Gastroesophageal sphincter (tissue), 4 donors: ENCODE measurements at regions not wholly inside any gene's neighbourhood (a gene's known extent, or its start where the extent isn't known, plus 50 kb on each side); places are given as distances from the start of the nearest gene placed in this dataset.

Source experiments
- ATAC-seq: fragments of 150-250 bp; one replicate; pipeline ENCODE4 v1.9.1; 2016; ENCODE audit warnings: mild to moderate bottlenecking, moderate library complexity
- H3K27ac ChIP-seq, 4 donors: fragments of 200-600 bp; sonication (generic) in 3 of 4; 1 replicate in 3 of 4; 2 replicates in 1 of 4; pipeline ENCODE4 v1.5.1; 2016 to 2019
- H3K27me3 ChIP-seq: fragments of 200-600 bp; sonication (generic); one replicate; pipeline ENCODE4 v1.5.1; 2019
- H3K36me3 ChIP-seq, 2 donors: fragments of 200-600 bp; sonication (generic); one replicate each; pipeline ENCODE4 v1.5.1; 2019; ENCODE audit warnings: control low read depth in 1 of 2
- H3K4me1 ChIP-seq, 3 donors: fragments of 200-600 bp; sonication (generic); 1 replicate in 2 of 3; 2 replicates in 1 of 3; pipeline ENCODE4 v1.5.1; 2016 to 2019; ENCODE audit warnings: control low read depth in 2 of 3
- H3K4me3 ChIP-seq, 2 donors: fragments of 200-600 bp; sonication (generic); one replicate each; pipeline ENCODE4 v1.5.1; 2019; ENCODE audit warnings: mild to moderate bottlenecking in 1 of 2, moderate library complexity in 1 of 2
- H3K9me3 ChIP-seq, 3 donors: fragments of 200-600 bp; sonication (generic); one replicate each; pipeline ENCODE4 v1.5.1; 2017 to 2019; ENCODE audit warnings: control low read depth in 2 of 3
- EP300 ChIP-seq: sonication (generic); formaldehyde crosslinking; IDR thresholded peaks from one replicate; pipeline ENCODE4 v1.6.1; 2017; ENCODE audit warnings: antibody characterized with exemption, mild to moderate bottlenecking
- POLR2A ChIP-seq, 2 donors: fragments of 450-650 bp; IDR thresholded peaks; one replicate each; pipeline ENCODE4 v1.6.1; 2017; ENCODE audit warnings: antibody characterized with exemption in 2 of 2, mild to moderate bottlenecking in 2 of 2, moderate library complexity in 1 of 2
- POLR2AphosphoS5 ChIP-seq: sonication (generic); formaldehyde crosslinking; IDR thresholded peaks from one replicate; pipeline ENCODE4 v1.6.1; 2017; ENCODE audit warnings: antibody characterized with exemption
- WGBS, 2 donors: methylation state at CpG; one replicate each; pipeline ENCODE4 v1.1.5; 2018; ENCODE audit warnings: low coverage in 1 of 2; 5-methylcytosine and 5-hydroxymethylcytosine counted together
- TF ChIP-seq, protein P1 (sequence below), 4 experiments: fragments of 200-600 bp in 2 of 4; fragments of 450-650 bp in 2 of 4; sonication (generic) in 1 of 4; IDR thresholded peaks; one replicate each; pipeline ENCODE4 v1.5.1; 2017 to 2019; ENCODE audit warnings: antibody characterized with exemption in 4 of 4, mild to moderate bottlenecking in 2 of 4, moderate library complexity in 2 of 4

DNA sequence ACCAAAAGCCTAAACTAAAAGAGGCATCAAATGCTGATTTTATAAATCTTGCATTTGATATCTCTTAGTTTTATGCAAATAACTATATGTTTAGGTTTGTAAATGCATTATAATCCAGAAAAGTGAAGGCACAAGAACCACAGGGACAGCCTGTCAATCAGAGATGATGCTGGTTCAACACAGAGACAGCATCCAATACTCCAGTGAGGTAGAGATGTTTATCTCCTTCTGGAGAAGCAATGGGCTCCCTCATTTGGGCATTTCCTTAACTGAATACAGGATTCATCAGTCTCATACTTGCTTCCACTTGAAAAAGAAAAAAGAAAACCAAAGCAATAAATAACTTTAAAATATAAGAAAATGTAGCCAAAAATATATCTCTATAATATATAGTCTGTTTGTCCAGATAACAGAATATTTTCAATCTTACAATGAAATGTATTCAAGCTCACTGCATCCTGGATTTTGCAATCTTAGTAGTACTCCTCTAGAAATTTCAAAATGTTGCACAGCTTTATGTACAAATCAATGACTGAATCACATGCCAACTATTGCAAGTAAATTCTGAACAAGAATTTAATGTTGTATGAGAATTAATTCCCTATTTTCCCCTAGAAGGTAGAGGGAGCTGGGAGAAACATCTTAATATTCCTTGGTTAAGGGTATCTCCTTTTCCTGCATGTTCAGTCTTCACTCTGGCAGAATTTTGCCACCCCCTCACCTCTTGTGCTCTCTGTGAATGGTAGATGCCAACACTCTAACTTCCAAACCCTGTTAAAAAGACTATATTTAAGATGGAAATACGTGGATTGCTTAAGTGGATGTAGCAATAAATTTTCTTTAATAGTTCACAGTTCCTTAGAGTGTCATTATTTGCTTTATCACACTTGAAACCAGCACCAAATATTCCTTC lies 191.1 kb upstream of the GAS1 start:
- Histone ChIP-seq H3K27ac (no peak overlapping the region), H3K27me3 (no peaks in the 10 kb centered on the region), H3K36me3 (no peaks in the 10 kb centered on the region), H3K4me1 (peaks cover 0 to 6% (median 0%) of the 10 kb centered on the region in 3 donors), H3K4me3 (no peak overlapping the region), H3K9me3 (no peaks in the 10 kb centered on the region)
- TF ChIP-seq EP300 = no peak
- no peak for TF ChIP-seq POLR2AphosphoS5
- TF ChIP-seq POLR2A (IDR thresholded peaks at IDR 0.05) = no peak
- TF ChIP-seq, protein P1, sequence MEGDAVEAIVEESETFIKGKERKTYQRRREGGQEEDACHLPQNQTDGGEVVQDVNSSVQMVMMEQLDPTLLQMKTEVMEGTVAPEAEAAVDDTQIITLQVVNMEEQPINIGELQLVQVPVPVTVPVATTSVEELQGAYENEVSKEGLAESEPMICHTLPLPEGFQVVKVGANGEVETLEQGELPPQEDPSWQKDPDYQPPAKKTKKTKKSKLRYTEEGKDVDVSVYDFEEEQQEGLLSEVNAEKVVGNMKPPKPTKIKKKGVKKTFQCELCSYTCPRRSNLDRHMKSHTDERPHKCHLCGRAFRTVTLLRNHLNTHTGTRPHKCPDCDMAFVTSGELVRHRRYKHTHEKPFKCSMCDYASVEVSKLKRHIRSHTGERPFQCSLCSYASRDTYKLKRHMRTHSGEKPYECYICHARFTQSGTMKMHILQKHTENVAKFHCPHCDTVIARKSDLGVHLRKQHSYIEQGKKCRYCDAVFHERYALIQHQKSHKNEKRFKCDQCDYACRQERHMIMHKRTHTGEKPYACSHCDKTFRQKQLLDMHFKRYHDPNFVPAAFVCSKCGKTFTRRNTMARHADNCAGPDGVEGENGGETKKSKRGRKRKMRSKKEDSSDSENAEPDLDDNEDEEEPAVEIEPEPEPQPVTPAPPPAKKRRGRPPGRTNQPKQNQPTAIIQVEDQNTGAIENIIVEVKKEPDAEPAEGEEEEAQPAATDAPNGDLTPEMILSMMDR (IDR thresholded peaks at IDR 0.05) = no peak
- 88 to 100% methylated on average over 1 of the region's 1 CpG for WGBS, 2 donors
- ATAC-seq = no peak

DNA sequence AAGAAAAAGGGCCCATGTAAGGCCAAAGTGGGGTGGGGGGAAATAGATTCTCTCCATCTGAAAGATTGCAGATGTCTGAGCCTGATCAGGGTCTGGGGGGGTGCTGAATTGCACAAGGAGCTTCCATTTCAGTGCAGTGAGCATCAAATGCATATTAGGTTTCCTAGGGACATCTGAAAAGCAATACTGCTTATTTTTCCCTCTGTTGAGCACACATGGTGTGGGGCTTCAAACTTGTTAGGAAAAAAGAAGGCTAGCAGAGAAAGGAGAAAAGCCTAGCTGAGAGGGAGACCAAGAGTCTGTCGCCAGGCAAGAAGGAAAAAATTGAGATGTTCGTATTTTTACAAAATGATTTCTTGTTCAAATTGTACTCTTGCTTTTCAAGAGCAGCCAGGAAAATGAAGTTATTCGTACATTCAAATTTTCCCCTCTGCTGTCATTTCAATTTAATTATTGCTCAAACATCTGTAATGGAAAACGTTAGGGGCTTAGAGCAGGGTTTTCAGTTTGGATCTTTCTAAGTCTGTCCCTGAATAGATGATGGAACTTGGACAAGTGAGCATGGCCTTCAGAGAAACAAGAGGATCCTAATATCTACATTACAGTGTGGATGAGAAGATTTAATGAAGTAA lies 191.9 kb upstream of the GAS1 start:
- H3K27me3 ChIP-seq = no peaks in the 10 kb centered on the region
- H3K4me3 ChIP-seq = no peak overlapping the region
- no peaks in the 10 kb centered on the region for H3K9me3 ChIP-seq
- 61 to 70% methylated on average over 4 of the region's 4 CpGs for WGBS, 2 donors
- H3K36me3 ChIP-seq = no peaks in the 10 kb centered on the region
- no peak for TF ChIP-seq POLR2A (IDR thresholded peaks at IDR 0.05)
- TF ChIP-seq, protein P1 (IDR thresholded peaks at IDR 0.05) = no peak
- TF ChIP-seq POLR2AphosphoS5 = no peak
- H3K27ac ChIP-seq = no peak overlapping the region
- peaks cover 0 to 6% (median 0%) of the 10 kb centered on the region in 3 donors for H3K4me1 ChIP-seq
- no peak for ATAC-seq

DNA sequence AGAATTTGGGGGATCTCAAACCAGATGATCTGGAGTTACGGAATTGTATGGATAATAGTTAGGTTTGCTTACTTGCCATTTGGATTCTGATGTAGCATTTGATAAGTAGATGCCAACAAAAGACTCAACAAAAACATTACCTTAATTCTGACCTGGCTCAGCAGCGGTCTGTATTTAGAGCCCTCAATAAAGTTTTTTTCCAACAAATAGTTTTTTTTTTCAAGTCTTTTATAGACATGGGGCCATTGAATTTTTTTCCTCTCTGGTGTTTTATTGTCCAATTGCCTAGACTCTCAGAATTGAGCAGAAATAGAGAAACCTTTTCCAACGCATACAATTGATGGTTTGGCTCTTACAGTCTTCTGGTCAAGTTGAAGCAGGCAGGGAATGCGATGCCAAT lies 192.8 kb upstream of the GAS1 start:
- H3K4me3 ChIP-seq = no peak overlapping the region
- TF ChIP-seq EP300 (no peak), POLR2A (IDR thresholded peaks at IDR 0.05) (no peak), POLR2AphosphoS5 (no peak)
- TF ChIP-seq, protein P1 (IDR thresholded peaks at IDR 0.05) = no peak
- no peaks in the 10 kb centered on the region for H3K9me3 ChIP-seq
- no peak overlapping the region for H3K27ac ChIP-seq
- ATAC-seq = no peak
- WGBS, 2 donors = 95 to 98% methylated on average over 4 of the region's 4 CpGs
- no peaks in the 10 kb centered on the region for H3K36me3 ChIP-seq
- H3K4me1 ChIP-seq = peaks cover 0 to 6% (median 0%) of the 10 kb centered on the region in 3 donors
- H3K27me3 ChIP-seq = no peaks in the 10 kb centered on the region

DNA sequence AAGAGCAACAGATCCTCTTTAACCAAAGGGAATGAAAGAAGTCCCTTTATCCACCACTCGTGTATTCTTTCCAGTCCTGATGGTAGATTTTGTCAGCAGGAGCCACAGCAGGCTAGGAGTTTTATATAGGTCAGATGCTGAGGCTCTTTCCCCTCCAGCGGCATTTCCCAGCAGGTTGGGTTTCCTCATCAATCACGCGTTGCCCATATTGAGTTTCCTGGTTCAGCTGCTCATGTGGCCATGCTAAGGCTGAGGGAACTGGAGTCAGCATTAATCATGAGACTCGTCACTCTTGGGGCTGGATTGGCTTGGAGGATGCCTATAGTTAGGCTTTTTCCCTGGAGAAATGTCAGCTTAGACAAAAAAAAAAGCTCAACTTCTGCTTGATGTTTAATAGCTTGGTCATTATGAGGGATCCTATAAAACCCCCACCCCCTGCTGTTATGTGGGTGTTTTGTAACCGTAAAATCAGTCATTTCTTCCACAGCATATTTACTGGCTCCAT lies 193.4 kb upstream of the GAS1 start:
- TF ChIP-seq, protein P1 (IDR thresholded peaks at IDR 0.05) = no peak
- TF ChIP-seq EP300 = no peak
- TF ChIP-seq POLR2A (IDR thresholded peaks at IDR 0.05) = no peak
- no peak for TF ChIP-seq POLR2AphosphoS5
- no peaks in the 10 kb centered on the region for H3K36me3 ChIP-seq
- no peaks in the 10 kb centered on the region for H3K27me3 ChIP-seq
- H3K9me3 ChIP-seq = no peaks in the 10 kb centered on the region
- no peak for ATAC-seq
- WGBS, 2 donors = 83 to 90% methylated on average over 2 to 5 of the region's 6 CpGs
- no peak overlapping the region for H3K27ac ChIP-seq
- no peak overlapping the region for H3K4me3 ChIP-seq
- H3K4me1 ChIP-seq = peaks cover 0 to 6% (median 0%) of the 10 kb centered on the region in 3 donors
